Central memory CD4-positive, alpha-beta T cell (primary cell): ENCODE measurements at regions not wholly inside any gene's neighbourhood (a gene's known extent, or its start where the extent isn't known, plus 50 kb on each side); places are given as distances from the start of the nearest gene placed in this dataset.
"Not testable (repeated sequence)": the region's sequence is repeated elsewhere in the genome, so short reads cannot be mapped to it uniquely, and the experiment has no call there.

ENCODE experiments used
- DNase-seq: peaks from one replicate; pipeline ENCODE4 v3.0.0; 2022

DNA sequence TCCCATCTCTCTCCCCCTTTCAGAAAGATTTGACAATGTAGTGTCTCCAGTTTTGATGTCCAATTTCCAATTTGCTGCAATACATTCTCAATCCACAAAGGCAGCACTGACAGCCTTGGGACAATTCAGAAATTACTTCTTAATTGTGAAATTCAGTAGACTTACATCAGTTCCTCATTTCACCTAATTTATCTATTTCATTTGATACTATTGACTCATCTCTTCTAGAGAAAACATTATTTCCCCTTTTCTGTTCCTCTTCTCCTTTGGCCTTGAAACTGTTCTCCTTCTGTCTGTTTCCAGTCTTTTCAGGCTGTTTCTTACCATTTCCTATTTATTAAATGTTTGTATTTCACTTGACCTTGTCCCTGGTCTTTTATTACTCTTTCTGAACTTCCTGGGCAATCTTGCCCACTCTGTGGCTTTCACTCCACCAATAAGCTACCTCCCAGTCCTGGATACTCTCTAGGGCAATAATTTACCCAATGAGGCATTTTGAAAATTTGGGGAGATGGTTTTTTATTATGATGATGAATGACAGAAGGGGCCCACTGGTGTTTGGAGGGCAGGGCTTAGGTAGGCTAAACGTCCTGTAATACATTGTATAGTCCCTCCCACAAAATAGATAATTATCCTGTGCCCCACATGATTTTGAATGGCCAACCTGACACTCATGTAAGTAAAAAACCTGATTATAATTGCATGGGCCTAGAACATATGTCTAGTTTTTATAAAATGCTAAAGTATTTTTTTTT, 498.0 kb upstream of the BOD1L1 start:
- no peak for DNase-seq

DNA sequence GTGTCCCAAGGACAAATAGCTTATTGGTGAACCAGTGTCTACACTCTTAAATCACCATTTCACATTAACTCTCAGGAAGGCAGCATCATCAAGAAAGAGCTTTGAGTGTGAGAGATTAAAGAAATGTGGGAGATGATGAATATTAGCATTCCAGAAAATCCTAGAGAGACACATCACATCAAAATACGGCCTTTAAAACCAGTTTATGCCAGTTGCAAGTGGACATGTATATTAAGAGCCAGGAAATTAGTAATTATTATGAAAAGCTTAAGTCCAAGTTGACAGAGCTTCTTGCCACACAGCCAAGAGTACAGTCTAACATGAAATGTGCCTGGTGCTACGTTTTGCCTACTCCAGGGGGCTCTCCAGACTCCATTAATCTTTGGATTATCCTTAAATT, 503.0 kb upstream of the BOD1L1 start:
- DNase-seq: no peak

DNA sequence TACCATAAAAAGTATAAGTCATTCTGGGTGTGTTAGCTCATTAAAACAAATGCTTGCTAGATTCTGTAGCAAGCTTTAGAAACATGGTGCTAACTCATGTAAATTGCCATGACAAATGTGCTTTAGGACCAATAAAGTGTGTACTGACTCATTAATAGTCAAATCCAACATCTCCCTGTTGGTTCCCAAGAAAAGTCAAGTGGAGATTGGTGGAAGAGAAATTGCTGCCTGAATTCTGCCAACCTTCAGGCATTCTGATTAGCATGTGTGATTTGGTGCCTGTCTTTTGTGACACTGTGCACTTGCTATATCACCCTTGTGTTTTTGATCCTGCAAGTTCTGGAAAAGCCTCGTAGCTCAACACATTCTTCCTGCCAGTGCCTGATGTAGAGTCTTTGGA, 503.8 kb upstream of the BOD1L1 start:
- DNase-seq: no peak

DNA sequence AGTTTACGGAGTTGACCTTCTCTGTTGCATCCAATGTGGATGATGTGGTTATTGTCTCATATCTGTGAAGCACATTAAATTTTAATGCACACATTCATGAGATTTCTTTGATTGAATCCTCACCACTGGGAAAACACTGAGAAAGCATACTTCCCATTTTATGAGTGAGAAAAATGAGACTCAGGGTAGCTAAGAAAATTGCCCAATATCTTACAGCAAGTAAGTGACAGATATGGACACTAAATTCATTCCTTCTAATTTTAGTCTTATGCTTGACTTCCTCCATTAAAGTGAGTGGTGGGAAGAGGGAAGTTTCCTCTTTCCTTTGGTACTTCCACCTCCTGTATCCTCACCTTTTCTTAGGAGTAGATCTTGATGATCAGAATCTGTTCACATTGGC, 504.8 kb upstream of the BOD1L1 start:
- no peak for DNase-seq

DNA sequence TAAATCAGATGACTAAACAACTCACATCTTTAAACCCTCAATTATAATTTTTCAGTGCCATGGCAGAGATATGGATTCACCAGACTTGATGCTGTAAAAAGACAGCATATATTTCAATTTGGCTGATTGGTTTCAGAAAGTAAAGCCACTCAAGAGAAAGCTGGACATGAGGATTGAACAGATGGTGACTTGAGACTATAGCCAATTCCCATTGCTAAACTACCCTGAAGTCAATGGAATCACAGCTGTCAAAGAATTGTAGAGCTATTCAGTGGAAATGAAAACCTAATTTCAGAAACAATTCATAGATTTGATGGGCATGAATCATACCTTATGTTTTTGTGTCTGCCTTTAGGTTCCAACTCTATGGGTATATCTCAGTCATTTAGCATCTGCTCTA, 510.6 kb upstream of the BOD1L1 start:
- no peak for DNase-seq

DNA sequence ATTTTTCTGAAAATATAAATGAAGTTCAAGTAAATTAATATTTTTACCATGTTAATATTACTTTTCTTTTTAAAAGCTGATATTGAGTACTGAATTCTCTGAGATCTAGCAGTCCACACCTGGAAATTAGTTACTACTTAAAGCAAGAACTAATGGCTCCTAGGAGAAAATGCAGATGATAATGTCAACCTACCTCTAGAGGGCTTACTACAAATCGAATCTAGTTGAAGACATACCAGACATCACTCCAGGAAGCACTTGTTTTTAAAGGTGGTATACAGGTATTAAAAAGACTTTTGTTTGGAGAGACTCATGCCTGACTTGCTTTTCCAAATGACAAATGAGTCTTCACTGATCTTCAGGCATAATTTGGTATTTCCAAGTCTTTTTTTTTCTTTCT, 516.4 kb upstream of the BOD1L1 start:
- no peak for DNase-seq

DNA sequence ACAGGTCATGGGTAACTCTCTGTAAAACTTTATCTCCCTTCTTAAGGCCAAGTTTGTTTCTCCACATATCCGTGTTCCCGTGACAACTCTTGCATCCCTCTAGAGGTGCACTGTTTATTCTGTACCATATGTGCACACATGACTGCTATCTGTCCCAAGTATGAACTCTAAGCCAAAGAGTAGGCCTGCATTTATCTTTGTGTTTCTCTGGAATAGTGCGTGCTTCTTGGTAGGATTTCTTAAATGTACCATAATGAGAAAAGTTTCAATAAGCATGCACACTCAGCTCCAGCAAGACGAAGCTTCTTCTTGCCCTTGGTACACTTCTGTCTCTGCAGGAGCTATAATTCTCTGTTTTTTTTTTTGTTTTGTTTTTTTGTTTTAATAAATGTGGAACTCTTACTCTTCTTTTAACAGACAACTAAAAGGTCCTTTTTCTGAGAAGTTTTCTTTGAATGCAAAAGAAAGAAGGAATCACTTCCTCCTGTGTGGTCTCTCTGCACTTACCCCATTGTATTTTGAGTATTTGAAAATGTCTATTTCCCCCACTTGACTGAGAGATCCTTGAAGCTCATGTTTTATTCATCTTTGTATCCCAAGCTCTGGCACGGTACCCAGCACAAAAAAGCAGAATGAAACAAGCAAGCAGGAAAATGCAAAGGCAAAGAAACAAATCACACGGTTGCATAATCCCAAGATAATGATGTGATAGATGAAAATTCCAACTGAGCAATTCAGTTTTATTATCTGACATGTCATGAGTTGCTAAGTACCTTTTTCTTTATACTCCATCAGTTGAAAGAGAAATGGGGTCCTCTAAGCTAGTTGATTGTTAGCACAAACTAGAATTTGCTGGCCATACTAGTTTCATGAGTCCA, 521.9 kb upstream of the BOD1L1 start:
- DNase-seq: no peak

DNA sequence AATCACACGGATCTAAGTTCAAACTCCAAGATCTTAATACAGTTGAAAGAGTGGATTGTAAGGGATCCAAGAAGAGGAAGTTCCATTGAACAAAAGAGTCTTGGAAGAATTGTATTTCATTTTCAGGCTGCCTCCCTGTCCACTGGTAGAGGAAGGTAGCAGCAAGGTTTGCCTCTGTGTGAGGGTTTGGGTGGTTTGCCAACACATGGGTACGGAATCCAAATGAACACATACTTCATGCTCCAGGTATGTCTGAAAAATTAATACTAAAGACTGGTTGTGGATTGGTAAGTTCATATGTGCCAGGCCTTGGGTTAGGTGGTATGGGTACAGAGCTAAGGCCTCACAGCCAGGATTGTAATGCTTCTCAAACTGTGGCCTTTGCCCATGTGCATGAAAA, 523.6 kb upstream of the BOD1L1 start:
- no peak for DNase-seq

DNA sequence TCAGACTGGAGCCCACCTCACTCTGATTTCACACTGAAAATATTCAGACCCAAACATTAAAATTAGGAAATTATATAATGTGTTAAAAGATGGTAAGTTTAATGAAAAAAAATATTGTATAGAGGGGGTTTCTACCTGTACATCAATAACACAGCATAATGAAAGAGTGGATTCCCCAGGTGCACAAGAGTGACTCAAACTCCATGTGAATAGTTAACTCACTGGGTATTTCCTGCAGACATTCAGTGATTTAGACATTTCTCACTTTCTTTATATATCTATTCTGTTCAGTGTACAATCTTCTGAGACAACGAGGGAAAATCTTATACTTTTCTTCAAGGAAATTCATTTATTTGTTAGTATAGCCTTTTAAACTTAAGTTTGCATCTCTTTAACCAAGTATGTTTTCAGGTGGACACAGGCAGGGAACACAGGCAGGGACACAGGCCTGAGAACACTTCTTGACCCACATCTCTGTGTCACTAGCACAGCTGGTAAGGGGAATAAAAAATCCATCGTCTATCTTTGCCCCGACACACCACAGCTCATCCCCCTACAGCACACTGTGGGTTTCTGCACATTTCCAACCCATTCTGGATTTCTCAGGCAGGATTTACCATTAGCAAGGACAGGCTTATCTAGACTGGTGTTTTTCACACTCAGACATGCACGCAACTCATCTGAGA, 525.5 kb upstream of the BOD1L1 start:
- no peak for DNase-seq

DNA sequence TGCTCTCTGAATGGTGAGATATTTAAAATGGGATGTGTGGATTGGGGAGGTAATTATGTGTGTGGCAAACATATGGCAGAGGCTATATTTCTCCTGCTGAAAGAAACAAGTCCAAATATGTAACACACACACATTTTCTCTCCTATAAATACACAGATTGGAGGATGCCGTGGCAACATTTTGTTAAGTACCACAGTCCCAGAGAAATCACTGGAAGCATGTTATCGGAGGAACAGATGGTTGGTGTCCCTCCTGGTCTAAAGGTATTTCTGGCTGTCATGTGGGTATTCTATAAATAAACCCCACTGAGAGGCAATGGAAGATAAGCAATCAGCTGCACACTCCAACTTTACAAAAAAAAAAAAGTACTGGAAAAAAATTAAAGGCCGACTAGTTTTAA, 528.3 kb upstream of the BOD1L1 start:
- DNase-seq: no peak

DNA sequence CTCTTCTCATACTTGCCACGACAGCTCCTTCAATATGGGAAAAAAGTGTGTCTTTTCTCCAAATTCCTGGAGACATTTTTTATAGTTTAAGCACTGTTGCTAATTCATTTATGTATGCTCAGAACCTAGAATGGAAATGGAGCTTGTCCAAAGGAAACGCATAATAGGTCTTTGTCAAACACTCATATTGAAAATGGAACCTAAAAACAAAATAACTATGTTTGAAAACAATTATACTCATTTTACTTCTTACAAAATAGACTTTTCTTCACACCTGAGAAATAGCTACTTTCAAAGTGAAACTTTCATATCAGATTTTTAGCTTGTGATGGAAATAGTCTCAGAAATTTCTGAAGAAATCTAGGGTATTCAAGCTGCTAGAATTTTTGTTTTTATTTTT, 529.7 kb upstream of the BOD1L1 start:
- DNase-seq: no peak

DNA sequence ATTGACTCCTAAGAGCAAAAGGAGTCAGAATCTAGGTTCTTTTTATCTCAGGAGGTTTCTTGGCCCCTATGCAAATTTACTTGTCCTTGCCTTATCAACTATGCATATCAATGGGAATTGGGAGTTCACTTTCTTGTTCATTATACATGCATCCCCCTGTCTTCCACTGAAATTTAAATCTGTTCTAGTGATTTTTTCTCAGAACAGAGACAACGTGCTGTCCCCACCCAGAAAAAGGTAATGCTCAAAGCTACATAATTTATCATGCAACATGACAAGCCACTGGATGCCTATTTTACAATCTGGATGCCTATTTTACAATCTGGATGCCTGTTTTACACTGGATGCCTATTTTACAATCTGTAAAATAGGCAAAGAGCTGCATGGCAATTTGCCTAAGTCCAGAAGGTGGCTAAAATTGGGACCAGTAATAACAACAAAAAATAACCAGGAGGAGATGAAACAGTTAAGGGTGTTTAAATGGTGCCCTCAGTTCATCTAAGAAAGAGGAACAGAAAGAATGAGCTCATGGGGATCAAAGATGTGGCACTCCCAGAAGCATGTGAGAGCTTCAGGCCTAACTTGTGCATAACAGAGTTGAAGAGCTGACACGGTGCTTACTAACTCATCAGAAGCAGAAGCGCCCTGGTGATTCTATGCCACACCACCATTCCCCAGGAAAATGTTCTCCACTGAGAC, 537.8 kb upstream of the BOD1L1 start:
- DNase-seq: no peak

DNA sequence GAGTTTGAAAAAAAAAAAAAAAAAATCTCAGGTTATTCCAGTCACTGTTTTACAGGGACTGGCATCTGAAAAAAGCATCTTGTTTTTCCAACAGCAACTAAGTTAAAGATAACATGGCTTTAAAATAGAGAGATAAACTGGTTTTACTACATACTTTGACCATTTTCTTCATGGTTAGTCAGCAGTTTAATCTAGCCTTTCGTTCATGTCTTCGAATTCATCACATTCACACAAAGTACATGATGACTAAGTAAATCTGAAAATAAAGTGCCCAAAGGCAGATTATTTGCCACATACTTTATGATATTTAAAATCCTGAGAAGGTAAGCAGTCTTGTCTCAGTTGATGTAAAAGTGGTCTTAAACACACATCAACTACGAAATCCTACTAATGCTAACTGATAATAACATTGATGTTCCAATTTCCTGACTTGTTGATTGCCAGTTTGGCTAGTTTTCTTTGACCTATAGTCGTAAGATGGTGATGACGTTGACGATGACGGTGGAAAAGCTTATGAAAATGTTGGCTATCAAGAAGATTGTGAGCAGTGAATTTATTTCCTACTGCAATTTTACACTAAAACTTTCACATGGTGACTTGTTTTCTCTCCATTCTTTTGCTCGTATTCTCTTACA, 540.5 kb upstream of the BOD1L1 start:
- DNase-seq: no peak

DNA sequence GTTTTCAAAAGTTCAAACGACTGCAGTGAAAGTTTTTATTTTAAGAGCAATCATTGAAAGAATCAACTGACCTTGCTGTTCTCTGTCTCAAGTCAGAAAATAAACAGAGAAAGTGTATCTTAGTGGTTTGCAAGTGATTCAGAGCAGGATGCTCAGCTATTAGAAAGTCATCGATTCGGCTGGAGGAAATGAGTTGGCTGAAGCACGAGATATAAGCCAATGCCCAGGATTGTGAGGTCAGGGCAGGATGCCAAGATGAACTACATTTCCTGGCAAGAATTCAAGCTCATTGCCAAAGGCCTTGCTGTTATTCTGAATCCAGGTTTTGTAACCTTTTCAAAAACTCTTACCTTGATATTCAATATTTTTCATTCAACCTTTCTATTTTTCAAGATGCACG, 541.4 kb upstream of the BOD1L1 start:
- DNase-seq: no peak

DNA sequence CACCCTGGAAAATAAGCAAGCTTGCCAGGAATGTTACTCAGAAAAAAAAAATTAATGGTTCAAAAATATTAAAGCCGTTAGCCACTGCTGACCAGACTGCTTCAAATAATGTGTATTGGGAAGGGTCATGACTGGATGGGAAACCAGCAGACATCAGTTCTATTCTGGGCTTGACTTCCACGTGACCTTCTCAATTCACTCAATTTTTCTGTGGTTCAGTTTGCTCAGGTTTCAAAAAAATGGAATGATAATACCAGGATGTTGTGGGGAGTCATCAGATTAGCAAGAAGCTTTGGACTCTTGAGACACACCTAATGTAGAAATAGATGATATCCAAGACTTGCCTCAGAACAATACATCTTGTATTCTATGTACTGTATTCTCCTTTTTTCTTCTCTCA, 541.9 kb upstream of the BOD1L1 start:
- no peak for DNase-seq

DNA sequence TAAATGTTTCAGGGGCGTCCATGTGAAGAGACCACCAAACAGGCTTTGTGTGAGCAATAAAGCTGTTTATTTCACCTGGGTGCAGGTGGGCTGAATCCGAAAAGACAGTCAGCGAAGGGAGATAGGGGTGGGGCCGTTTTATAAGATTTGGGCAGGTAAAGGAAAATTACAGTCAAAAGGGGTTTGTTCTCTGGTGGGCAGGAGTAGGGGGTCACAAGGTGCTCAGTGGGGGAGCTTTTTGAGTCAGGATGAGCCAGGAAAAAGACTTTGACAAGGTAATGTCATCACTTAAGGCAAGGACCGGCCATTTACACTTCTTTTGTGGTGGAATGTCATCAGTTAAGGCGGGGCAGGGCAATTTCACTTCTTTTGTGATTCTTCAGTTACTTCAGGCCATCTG, 542.4 kb upstream of the BOD1L1 start:
- DNase-seq: not testable (repeated sequence)

DNA sequence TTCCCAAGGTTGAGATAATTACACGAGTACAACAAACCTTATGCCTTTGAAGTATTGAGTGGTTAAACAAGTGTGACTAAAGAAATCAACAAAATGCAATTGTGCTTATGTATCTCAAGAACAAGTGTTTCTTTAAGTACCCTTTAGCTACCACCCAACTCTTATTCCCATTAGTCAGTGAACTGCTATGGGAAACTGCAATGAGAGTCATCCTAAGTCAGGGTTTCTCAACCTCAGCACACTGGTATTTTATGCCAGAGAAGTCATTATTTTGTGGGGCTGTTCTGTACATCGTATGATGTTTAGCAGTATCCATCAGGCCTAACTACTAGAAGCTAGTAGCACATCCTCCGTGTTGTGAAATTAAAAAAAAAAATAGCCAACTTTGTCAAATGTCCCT, 549.1 kb upstream of the BOD1L1 start:
- DNase-seq: no peak

DNA sequence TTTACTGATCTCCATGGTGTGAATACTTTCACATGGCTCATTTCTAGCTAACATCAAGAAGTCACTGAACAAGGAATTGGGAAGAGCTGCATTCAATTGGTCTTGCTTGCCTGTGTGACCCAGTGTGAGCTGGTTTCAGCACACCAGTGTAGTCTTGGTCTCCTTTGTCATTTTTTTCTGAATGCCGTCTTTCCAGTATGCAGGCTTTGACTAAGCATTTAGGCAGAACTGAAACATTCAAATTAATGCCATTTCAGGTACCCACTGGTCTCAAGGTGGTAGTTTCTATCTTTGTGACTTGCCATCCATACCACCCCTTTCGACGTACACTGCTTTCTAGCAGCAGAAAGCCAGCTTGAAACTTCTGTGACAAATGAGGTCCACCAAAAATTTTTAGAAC, 550.5 kb upstream of the BOD1L1 start:
- DNase-seq: no peak

DNA sequence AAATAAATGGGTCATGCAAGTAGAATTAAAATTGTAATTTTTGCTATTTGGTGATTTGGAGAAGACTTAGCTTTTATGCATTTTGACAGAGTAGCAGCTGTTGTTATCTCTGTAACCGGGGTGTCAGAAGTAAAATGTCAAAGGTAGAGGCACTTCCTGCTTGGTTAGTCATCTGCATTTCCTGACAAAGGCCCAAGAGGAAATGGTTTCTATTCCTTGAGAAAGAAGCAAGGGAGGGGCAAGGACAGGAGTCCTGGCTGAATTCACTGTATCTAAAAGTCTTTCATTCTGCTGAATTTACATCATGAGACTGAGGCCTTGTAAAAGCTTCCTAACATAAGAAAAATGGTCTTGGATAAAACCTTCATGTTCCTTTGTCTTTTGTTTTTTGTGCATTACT, 550.9 kb upstream of the BOD1L1 start:
- DNase-seq: peak; percentile 1

DNA sequence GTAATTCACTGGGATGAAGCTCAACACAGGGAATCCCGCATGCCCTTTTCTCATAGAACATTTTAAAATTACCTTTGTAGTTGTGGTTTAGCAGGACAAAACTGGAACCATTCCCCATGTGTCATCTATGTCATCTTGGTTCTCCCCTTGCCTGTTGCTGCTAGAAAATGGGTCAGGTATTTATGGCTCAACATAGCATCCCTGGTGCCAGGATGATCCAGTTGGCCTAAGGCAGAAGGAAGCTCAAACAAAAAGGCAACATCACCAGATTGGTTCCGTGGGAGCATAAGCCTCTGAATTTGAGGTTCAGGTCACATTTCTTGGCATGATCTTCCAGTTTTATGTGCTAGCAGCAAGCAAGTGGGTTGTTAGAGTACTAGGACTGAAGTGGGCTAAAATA, 552.6 kb upstream of the BOD1L1 start:
- DNase-seq: no peak

DNA sequence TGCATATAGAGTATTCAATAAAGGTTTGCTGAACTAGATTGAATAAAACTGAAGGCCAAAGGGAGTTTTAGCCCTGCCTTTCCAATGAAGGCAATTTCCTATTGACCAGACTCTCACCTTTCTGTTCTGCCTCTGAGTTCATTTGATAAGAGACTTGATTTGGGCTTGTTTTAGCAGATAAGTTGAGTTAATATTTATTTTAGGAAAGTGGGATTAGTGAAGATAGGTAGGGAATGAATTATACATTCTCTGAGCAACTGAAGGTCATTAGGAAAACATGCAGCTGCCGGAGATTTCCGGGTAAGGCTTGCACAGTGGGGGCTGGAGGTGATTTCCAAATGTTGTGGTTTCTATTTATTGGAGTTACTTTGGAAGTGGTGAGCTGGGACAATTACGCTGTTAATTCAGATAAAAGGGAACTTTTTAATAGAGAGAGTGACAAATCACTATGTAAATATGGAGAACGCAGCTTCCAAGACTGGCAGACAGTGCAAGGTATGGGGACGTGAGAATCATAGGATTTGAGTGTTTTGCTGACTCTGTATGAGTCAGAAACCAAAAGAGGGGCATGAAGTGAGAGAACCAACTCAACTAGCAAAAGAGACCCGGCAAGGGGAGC, 553.6 kb upstream of the BOD1L1 start:
- no peak for DNase-seq

DNA sequence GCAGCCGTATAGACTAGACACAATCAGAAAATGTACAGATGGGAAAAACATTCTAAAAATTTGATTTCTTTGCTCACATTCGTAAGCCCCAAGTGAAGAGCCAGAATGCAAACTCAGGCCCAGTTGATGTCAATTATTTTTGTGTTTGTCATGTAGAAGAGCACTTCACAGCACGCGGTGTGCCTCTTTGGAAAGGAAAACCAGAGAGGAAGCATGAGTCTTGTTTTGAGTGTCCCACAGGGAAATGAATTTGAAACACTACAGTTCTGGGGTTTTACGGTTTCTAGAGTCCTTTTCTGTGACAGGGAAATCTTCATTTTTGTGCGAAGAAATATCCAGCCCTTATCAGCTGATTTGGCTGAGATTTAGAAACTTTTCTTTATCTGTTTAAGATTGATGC, 554.6 kb upstream of the BOD1L1 start:
- DNase-seq: no peak
